HG02678 (cell line): ENCODE measurements at regions not wholly inside any gene's neighbourhood (a gene's known extent, or its start where the extent isn't known, plus 50 kb on each side); places are given as distances from the start of the nearest gene placed in this dataset.

Experiments used
- ATAC-seq: cut with Tn5 transposase; IDR thresholded peaks from one replicate; pipeline ENCODE4 v1.9.1; 2021; ENCODE audit warnings: mild to moderate bottlenecking, moderate library complexity; ENCODE audit not compliant: unreplicated experiment

- ATAC-seq, result no peak
Measured at GRCh38 chr2:65663831-65664407, 231.5 kb upstream of the SPRED2 start.

- ATAC-seq, result no peak
Measured at GRCh38 chr2:65662654-65663432, 230.4 kb upstream of the SPRED2 start.

GRCh38 chr2:65661980-65662653 is 229.7 kb upstream of the SPRED2 start:
- ATAC-seq, result no peak

- no peak for ATAC-seq
Measured at GRCh38 chr2:65660340-65660739, 227.9 kb upstream of the SPRED2 start.

GRCh38 chr2:65658881-65659280 is 226.5 kb upstream of the SPRED2 start:
- no peak for ATAC-seq

GRCh38 chr2:65658266-65658665 is 225.9 kb upstream of the SPRED2 start:
- ATAC-seq, result no peak

GRCh38 chr2:65656160-65656718 is 223.8 kb upstream of the SPRED2 start:
- ATAC-seq, result no peak

GRCh38 chr2:65655000-65655399 is 222.6 kb upstream of the SPRED2 start:
- no peak for ATAC-seq

- ATAC-seq, result no peak
Measured at GRCh38 chr2:65654496-65654895, 222.1 kb upstream of the SPRED2 start.

- no peak for ATAC-seq
Measured at GRCh38 chr2:65652066-65652465, 219.7 kb upstream of the SPRED2 start.

- no peak for ATAC-seq
Measured at GRCh38 chr2:65649811-65650589, 217.6 kb upstream of the SPRED2 start.

GRCh38 chr2:65647249-65647842 is 214.9 kb upstream of the SPRED2 start:
- no peak for ATAC-seq

- ATAC-seq, result no peak
Measured at GRCh38 chr2:65640793-65641103, 208.3 kb upstream of the SPRED2 start.

- ATAC-seq, result no peak
Measured at GRCh38 chr2:65639156-65639864, 206.9 kb upstream of the SPRED2 start.

GRCh38 chr2:65638443-65638842 is 206.0 kb upstream of the SPRED2 start:
- no peak for ATAC-seq

- no peak for ATAC-seq
Measured at GRCh38 chr2:65636813-65637483, 204.5 kb upstream of the SPRED2 start.

GRCh38 chr2:65636024-65636423 is 203.6 kb upstream of the SPRED2 start:
- ATAC-seq, result no peak

GRCh38 chr2:65634304-65634703 is 201.9 kb upstream of the SPRED2 start:
- ATAC-seq, result no peak

- no peak for ATAC-seq
Measured at GRCh38 chr2:65630643-65631042, 198.2 kb upstream of the SPRED2 start.

GRCh38 chr2:65628156-65628555 is 195.8 kb upstream of the SPRED2 start:
- ATAC-seq, result no peak
